NCI-H1048 (cell line): ENCODE measurements at regions not wholly inside any gene's neighbourhood (a gene's known extent, or its start where the extent isn't known, plus 50 kb on each side); places are given as distances from the start of the nearest gene placed in this dataset.

Experiments used
- DNase-seq: peaks from one replicate; lab custom pipeline; 2025; lab: John Stamatoyannopoulos, UW

DNA sequence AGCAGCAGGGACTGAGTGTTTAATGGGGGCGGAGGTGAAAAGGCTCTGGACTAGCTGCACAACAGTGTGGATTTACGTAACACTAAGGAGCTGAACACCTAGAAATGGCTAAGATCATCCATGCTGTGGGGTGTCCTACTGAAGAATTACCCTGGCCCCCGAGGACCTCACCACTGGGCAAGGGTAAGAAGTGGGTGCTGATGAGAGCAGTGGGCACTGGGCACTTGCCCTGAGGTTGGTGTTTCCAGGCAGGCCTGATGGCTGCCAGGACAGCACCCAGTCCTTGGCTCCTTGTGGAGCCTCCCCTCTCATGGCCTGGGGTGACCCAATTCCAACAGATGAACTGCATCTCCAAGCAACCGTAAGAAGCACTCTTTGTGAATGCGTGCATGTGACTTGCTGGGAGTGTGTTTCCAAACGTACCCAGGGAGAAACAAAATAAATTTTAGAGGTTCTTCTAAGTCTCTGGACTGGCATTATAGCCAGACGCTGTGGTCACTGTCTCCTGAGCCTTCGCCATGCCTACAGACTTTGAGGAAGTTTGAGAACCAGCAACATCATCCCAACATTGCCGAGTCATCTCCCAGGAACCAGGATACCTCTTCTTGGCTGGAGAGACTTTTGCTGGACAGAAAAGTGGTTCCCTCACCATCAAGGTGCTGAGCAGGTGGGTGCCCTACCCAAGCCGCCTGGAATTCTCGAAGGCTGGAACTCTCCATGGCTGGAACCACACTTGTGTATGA is 245.9 kb downstream of the ERMARD start:
- no peak for DNase-seq

DNA sequence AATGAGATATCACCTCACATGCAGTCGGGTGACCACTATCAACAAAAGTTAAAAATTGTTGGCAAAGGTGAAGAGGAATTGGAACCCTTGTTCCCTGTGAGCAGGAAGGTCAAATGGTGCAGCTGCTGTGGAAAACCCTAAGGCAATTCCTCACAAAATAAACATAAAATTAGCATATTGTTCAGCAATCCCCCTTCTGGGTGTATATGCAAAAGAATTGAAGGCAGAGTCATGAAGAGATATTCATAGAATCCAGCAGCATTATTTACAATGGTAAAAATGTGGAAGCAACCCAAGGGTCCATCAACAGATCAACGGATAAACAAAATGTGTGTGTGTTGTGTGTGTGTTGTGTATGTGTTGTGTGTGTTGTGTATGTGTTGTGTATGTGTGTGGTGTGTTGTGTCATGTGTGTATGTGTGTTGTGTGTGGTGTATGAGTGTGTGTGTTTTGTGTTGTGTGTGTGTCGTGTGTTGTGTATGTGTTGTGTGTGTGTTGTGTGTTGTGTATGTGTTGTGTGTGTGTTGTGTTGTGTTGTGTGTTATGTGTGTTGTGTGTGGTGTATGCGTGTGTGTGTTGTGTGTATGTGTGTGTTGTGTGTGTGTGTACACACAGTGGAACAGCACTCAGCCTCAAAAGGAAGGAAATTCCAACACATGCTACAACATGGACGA is 245.1 kb downstream of the ERMARD start:
- DNase-seq: no peak

DNA sequence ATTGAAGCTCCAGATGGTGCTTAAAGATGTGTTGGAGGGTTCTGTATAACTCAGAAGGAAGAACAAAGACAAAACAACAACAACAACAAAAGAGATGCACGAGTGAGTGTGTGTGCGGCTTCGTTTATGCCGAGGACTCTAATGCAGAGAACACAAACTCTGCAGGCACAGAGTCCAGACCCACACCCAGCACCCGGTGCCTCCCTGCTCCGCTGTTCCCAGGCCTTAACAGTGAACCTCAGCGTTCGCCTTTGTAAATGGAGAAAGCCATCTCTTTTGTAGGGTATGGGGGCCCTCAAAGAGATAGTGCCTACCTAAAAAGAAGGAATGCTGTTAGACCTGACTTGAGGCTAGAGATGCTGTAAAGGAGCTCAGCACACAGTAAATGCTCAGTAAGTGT is 243.3 kb downstream of the ERMARD start:
- DNase-seq: no peak

DNA sequence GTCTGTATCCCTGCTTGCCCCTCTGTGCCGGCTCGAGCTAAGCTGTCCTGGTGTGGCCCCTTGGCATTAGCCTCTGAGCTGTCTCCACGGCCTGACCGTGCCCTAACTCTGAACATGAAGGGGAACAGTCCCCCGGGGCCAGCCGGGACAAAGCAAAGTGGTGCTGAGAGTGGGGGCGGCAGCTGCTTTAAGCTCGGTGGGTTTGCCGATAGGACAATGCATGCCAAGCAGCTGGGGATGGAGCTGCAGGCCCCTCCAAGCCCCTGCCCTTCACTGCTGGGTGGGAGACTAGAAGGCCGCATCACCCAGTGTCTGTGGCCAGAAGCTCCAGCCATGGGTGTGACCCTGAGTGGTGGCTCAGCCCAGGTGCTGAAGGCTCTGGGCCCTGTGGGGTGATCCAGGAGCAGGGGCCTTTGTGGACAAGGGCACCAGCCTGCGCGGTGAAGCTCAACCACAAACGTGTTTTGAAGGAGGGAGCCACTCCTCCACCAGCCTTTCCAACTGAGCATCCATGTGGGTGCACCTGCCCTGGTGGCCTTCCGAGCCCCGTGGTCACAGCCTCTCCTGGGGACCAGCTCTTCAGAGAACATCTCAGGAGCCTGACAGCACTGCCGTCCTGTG is 242.5 kb downstream of the ERMARD start:
- no peak for DNase-seq

DNA sequence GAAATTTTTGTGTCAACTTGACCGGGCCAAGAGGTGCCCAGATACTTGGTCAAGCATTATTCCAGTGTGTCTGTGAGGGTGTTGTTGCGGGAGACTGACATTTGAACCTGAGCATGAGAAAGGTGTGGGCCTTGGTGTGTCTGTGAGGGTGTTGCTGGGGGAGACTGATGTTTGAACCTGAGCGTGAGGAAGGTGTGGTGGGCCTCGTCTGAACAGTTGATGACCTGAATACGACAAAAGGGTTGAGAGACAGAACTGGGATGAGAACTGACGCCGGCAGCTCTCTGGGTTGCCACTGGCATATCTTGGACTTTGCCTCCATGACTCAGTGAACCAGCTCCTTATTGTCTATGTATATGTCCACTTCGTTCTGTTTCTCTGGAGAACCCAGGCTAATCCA is 240.5 kb downstream of the ERMARD start:
- DNase-seq: no peak

DNA sequence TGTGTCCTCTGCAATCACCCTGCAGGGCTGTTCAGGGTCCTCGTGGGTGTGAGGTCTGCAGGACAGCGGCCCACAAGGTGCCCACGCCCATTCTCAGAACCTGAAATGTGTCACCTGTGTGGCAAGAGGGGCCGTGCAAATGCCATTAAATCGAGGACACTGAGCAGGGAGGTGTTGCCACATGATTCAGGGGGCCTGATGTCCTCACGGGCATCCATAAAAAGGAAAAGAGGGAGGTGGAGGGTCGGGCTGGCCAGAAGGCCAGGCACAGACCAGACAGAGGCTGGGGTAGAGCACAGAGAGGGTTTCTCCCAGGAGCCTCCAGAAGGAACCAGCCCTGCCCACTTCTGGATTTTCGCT is 239.6 kb downstream of the ERMARD start:
- DNase-seq: no peak

DNA sequence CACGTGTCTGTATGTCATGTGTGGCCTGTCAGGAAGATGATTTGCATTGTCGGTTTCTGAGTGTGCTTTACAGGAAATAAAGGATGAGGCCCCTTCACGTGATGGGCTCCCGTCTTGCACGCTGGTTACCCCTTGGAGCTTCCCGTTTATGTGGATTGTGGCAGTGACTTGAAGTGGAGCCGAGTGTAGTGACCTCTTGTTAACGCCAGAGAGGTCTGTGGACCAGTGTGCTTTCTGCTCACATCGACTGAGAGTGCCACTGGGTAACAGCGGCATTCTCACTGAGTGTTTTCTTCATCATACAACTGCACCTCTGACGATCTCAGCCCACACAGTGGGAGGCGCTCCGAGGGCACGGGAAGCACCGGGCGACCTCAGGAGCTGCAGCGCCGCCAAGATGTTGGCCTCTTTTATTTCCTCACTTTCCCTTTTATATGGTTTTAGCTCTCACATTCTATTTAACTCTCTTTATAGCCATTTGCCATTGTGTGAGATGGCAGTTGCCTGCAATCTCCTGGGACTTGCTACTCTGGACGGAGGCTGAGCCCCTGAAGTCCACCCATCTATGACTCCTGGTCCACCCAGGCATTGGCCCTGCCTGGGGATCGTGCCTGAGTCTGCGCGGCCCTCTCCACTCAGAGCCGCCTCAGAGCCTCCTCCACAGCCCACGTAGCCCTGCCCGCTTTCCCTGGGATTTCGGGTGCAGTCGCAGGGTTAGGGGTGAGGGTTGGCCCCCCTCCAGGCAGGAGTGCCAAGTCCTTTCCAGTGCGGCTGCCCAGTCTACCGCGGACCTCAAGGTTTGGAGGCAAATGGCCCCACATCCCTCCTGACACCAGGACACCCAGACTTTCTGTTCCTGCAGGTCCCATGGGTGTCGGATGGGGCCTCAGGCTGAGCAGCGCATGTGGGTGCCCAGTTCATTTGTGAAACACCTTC is 238.9 kb downstream of the ERMARD start:
- DNase-seq: no peak

DNA sequence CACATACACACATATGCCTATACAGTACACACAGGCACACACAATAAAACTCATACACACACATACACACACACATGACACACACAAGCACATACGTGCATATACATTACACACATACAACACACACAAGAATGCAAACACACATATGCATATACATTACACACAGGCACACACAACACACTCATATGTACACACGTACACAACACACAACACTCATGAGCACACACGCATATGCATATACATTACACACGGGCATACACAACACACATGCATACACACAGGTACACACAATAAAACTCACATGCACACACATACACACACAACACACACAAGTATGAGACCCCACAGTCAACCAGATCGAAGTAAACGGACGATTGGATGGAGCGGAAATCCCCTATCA is 238.2 kb downstream of the ERMARD start:
- DNase-seq: no peak

DNA sequence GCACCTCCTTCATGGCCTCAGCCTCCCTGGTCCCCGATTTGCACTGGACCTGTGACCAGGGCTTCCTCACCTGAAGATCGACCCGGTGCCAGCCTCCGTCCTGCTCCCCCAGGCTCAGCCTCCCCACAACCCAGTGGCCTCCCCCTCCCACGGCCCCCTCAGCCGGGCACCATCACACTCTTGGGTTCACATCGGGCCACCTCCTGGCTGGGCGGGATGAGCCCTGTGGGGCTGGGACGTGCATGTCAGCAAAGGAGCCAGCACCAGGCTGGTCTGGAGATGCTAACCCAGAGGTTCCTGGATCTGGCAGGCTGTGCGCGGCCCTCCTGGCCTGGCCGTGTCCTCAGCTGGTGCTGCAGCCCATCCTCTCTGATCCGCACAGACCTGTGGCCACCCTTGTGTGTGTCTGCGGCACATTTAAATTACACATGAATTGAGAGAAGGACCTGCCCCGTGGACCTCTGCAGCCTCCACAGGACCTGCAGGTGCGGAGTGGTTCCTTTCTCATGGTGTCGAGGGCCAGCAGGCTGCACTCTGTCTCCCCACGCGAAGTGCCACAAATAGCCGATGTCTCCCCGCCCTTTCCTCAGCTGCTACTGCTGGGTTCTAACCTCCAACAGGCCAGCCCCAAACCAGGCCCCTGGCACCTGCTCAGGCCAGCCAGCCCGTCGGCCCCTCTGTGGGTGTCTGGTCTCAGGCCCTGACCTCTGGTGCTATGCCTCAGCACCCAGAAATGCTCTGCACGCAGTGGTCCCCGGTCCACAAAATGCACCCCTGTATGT is 237.5 kb downstream of the ERMARD start:
- no peak for DNase-seq

DNA sequence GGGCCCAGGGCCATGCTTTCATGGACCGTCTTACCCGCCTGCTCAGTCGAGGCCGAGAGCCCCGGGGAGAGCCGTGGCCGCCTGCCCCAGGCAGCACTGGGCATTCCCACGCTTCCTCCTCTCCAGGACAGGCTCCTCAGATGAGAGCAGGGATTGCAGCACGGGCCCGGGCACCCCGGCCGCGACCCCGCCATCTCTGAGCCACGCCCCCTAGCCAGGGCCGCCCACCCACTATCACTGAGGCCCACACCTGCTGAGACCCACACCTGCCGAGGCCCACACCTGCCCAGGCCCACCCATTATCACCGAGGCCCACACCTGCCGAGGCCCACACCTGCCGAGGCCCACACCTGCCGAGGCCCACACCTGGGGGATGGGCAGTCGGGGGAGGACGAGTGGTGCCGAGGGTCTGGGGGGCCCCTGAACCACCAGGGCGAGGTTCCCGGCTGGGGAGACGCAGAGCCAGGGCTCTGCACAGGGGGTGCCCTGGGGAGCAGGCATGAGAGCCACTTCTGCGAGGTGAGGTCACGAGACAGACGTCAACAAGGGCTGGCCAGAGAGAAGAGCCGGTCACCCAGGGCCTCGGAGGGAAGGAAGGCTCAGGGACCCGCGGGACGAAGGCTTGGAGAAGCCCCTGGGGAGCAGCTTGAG is 235.6 kb downstream of the ERMARD start:
- DNase-seq: no peak

DNA sequence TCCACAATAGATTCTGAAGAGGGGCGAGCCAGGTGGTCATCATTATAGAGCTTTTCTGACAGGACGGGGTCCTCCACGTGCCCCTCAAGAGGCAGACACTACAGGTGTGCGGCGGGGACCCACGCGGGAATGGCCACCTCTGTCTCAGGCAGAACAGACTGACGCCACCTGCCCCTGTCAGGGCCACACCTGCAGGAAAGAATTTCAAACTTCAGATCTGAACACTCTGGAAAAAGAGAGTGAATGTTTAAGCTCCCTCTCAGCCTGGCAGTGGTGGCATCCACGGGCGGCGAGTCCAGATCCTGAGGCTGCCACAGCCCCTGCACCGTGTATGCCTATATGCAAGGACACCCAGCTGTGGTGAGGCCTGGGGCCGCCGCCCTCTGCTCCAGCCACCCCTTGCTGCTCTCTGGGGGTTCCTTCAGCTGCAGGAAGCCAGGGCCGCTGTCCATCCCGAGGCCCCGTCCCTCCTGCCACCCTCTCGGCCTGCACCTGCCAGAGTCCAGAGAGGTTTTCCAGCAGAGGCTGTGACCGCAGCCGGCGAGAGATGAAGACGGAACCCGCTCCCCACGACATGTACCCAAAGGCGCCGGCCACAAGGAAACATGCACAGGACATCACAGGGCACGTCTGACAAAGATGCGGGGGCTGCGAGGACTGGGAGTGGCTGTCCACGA is 234.9 kb downstream of the ERMARD start:
- no peak for DNase-seq

DNA sequence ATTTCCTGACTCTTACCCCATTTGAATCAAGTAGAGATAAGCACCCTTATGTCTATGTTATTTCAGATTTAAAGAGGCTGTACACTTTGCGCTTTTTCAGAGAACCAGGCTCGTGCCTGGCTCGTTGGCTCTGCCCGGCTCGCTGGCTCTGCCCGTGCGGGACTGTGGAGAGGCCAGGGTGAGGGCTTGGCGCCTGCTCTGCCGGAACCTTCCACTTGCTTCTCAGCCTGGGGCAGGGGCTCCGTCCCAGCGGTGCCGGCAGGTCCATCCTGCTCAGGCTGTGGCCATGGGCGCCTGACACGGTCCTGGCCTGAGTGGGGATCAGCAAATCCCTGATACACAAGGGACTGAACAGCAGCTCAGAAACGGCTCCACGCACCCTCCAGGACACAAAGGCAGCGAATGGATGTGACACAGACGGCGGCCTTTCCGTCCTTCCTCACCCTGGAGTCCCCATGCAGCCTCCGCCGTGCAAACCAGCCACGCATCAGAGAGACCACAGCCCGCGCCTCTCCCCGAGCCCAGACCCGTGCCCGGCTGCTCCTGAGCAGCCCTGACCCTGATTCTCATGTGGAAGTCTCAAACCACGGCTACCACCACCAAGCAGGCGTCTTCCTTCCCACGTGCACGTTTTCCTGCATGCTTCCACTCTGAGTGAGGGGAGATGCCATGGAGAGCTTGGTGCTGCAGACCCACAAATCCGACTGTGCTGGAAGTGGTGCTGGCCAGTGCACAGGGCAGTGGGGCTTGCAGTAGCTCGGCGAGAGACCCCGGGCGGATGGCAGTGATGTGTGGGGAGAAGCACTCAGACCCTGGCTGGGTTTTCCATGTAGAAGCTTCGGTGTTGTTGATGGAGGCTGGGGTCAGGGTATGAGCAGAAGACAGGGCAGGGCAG is 233.9 kb downstream of the ERMARD start:
- no peak for DNase-seq

DNA sequence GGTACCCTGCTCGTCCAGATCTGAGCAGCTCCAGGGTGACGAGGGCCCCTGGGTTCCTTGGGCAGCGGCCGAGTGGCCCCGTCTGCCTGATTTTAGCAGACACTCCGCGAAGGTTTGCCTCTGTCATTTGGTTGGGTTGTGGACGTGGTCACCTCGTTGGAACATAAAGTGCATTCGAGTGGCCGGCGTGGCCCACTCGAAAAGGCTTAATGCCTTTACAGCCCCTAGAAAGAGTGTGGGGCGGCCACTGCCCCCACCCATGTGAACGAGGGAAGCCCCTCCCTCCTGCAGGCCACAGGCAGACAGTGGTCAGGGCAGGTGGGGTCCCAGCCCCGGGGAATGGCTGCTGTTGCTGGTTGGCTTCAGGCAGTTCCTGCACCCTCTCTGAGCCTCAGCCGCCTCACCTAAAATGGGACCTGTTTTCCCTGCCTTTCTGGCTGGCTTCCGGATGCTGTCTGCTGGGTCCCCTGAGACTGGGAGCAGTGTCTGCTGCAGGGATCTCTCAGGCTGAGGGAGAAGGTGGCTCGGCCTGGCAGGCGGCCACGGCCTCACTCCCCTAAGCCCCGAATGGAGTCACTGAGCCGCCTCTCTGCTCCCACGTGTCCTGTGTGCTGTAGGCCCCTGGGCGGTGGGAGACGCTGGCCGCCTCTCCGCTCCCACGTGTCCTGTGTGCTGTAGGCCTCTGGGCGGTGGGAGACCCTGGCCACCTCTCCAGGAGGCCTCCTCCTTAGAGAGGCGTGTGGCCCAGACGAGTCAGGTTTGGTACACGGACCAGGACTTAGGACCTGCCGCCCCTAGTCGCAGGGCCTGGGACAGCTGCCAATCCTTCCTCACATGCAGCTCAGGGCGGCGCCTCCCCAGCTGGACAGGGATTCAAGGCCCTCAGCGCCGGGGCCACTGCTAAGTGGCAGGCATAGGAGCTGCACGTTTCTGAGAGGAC is 233.0 kb downstream of the ERMARD start:
- DNase-seq: no peak

DNA sequence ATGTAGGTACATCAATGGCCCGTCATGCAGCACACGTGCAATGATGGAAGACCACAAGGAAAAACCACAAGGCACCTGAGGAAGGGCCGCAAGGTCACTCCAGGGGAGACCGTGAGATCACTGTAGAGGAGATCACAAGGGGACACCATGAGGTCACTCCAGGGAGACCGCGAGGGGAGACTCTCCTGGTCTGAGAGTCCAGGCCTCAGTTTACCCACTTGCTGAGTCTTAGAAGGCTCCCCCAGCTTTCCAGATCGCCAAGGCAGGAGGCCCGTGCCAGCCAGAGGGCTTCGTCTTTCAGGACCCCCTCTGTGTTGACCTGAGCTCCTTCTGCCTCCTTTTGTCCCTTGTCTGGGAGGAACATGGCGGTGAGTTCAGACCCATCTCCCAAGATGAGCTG is 232.2 kb downstream of the ERMARD start:
- no peak for DNase-seq

DNA sequence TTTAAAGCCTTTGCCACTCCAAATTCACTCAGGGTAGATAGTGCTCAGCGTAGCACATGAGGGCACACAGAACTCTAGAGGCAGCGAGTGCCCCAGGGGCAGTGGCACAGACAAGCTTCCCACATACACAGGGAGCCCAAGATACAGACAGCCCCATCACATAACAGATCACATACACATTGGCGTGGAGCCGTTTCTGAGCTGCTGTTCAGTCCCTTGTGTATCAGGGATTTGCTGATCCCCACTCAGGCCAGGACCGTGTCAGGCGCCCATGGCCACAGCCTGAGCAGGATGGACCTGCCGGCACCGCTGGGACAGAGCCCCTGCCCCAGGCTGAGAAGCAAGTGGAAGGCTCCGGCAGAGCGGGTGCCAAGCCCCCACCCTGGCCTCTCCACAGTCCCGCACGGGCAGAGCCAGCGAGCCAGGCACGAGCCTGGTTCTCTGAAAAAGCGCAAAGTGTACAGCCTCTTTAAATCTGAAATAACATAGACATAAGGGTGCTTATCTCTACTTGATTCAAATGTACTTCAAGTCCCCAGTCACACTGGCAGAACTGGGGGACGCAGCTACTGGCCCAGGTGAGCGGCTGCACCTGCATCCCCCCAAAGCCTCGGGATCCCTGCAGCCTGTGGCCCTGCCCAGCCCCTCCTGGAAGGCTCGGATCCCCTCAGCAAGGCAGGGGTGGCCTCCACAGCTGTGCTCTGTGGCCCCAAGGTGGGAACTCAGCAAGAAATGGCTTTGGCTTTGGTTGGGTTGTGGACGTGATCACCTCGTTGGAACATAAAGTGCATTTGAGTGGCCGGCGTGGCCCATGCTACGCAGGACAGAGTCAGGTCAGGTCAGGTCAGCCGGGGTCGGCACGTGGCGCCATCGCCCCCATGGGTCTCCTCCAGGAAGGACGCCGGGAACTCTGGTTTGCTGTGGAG is 231.3 kb downstream of the ERMARD start:
- DNase-seq: no peak

DNA sequence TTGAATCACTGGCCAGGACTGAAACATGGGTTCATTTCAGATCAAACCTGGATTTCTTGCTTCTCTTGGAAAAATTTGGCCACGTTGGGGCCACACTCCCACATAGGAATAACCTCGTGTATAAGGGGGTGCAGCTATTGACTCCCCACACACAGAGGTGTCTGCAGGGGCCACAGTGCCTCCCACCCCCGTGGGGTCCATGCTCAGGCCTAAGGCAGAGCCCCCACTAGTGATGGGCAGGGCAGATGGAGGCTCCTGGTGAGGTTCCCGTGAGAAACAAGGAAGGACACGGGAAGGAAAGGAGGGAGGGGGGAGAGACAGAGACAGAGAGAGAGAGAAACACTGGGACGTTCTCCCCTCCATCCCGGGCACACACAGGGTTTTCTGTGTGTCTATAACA is 230.5 kb downstream of the ERMARD start:
- no peak for DNase-seq

DNA sequence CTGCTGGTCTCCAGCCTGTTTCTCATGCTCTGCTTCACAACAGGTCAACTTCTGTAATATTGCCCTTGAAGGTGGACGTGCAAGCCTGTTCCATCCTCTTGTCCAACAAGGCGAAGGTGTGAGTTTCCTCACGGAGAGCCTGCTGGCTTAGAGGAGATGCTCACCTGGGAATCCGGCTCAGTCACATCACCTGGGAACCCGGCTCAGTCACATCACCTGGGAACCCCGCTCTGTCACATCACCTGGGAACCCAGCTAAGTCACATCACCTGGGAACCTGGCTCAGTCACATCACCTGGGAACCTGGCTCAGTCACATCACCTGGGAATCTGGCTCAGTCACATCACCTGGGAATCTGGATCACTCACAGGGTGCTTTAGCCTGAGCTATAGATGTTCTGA is 230.1 kb downstream of the ERMARD start:
- no peak for DNase-seq
